SIG-M5 (cell line): ENCODE measurements at regions not wholly inside any gene's neighbourhood (a gene's known extent, or its start where the extent isn't known, plus 50 kb on each side); places are given as distances from the start of the nearest gene placed in this dataset.
"Not testable (repeated sequence)": the region's sequence is repeated elsewhere in the genome, so short reads cannot be mapped to it uniquely, and the experiment has no call there.

Source experiments
- DNase-seq: peaks from one replicate; lab custom pipeline; 2025; lab: John Stamatoyannopoulos, UW

DNA sequence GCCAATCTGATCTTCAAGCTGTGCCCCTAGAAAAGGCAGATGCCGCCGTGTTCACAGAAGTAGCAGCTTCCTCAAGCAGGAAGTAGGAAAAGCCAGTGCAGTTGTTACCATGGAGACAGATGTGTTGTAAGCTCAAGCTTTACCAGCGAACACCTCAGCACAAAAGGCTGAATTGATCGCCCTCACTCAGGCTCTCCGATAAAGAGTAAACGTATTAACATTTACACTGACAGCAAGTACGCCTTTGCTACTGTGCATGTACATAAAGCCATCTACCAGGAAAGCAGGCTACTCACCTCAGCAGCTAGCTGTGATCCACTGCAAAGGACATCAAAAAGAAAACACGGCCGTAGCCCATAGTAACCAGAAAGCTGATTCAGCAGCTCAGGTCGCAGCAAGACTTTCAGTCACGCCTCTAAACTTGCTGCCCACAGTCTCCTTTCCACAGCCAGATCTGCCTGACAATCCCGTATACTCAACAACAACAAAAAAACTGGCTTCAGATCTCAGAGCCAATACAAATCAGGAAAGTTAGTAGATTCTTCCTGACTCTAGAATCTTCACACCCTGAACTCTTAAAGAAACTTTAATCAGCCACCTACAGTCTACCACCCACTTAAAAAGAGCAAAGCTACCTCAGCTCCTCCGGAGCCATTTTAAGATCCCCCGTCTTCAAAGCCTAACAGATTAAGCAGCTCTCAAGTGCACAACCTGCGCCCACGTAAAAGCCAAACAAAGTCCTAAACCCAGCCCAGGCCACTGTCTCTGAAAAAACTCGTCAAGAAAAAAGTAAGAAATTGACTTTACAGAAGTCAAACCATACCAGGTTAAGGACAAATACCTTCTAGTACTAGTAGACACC is 160.0 kb downstream of the DEFB131A start:
- DNase-seq: peak; percentile 2

DNA sequence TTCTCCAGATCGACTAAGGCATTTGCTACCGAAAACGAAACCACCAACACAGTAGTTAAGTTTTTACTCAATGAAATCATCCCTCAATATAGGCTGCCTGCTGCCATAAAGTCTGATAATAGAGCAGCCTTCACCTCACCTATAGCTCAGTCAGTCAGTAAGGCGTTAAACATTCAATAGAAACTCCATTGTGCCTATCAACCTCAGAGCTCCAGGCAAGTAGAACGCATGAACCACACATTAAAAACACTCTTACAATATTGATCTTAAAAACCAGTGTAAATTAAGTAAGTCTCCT is 160.6 kb downstream of the DEFB131A start:
- not testable (repeated sequence) for DNase-seq

DNA sequence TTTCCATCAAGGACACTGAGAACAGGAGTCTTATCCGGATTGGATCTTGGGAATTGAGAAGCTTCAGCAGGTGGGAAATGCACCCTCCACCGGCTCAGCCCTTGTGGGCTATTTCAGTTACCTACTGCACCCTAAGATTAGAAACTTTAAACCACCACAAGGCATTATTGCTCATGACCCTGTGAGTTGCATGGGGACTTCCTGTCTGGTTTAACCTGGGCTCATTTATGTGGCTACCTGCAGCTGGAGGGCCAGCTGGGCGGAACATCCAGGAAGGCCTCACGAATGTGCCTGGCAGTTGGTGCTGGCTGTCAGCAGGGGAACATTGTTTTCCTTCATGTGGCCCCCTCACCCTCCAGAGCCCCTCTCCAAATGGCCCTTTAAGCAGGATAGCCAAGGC is 164.1 kb downstream of the DEFB131A start:
- no peak for DNase-seq

DNA sequence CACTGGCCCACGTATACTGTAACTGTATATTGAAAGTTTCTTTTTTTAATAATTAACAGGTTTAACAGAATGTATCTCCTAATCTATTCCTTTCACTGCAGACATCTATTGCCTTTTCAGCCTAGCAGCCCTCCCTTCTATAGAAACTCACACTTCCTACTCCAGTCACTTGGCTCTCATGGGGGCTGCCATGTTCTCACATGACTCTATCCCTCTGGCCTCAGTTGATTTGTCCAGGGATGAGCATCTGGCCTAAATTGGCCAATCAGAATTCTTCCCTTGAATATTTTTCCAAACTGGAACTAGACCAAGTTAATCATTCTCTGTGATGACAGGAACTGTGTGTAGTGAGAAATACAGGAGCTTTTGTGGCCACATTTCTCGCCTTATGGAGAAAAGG is 166.1 kb downstream of the DEFB131A start:
- DNase-seq: not testable (repeated sequence)

DNA sequence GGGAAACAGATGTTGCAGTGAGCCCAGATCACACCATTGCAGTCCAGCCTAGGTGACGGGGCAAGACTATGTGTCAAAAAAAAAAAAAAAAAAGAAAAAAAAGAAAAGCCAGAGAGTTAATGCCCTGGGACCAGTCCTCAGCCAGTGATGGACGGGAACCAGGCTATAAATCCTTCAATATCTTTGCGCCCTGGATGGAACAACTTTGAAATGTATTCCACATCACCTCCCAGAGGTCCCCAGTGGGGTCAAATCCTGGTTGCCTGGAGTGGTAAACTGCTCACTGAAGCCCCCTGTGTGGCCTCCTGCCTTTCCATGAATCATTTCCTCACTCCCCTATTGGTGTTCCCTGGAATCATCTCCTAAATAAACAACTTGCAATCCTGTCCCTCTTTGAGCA is 166.9 kb downstream of the DEFB131A start:
- no peak for DNase-seq

DNA sequence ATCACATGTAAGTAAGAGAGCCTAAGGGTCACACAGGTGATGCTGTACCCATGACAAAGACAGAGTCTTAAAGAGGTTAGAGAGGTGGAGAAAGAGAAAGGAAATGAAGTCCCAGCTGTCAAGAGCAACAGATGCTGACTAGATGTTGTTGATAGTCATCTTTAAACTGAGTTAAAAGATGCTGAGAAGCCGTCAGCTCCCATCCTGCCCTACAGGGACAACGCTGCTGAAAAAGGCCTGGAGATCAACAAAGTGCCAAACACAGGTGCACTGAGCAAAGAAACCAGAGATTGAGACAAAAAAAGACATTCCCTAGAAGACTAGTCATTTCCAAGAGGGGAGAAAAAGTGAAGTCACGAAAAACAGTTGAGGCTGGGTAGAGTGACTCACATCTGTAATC is 145.0 kb upstream of the DRD5 start:
- DNase-seq: not testable (repeated sequence)

DNA sequence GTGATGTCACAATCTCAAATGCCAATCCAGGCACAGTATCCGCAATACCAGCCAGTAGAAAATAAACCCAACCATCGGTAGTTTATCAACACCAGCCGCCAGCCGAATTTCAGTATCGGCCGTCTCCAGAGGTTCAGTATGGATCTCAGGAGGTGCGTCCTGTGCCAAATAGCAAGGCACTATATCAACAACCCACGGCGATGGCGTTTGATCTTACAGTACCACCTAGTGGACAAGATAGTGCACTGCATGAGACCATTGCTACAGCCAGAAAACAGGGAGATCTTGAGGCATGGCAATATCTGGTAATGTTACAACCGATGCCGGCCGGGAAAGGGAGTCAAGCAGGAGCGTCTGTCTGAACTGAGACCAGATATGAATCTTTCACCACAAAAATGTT is 121.8 kb upstream of the DRD5 start:
- DNase-seq: not testable (repeated sequence)

DNA sequence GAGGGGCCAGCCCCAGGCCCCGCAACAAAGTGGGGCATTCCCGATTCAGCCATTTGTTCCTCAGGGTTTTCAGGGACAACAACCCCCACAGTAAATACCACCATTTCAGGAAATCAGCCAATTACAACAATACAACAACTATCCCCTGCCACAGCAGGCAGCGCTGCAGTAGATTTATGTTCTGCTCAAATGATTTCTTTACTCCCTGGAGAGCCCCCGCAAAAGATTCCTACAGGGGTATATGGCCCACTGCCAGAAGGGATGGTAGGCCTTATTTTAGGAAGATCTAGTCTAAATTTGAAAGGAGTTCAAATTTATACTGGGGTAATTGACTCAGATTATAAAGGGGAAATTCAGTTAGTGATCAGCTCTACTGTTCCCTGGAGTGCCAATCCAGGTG is 120.5 kb upstream of the DRD5 start:
- DNase-seq: not testable (repeated sequence)

DNA sequence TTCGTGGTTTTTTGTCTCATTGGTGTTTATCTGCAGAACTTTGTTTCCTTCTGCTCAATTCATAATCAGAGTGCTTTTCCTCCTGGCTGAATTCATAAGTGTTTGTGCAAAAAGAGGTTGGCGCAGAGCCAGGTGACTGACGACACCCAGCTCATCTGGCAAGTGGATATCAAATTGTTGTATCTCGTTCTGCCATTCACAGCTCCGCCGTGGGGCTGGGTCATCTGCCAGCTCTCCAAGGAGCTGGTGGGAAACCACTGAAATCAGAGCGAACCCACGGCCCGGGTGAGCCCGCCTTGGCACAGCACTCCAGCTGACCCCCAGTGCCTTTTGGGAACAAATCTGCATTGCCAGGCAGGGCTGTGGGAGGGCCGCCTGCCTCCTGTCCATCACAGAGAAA is 110.7 kb upstream of the DRD5 start:
- not testable (repeated sequence) for DNase-seq

DNA sequence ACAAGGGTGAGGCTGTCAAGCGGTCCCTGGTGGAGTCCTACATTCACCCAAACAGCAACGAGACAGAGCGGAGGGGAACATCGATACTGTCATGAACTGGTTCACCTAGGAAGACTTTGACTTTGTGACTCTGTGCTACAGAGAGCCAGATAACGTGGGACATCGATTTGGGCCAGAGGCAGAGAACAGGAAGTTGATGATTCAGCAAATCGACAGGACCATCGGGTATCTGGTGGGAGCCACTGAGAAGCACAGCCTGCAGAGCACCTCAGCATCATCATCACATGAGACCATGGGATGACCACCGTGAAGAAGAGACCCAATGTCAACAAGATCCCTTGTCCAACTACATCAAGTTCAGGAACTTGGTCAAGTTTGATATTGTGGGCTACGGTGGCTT is 104.1 kb upstream of the DRD5 start:
- DNase-seq: not testable (repeated sequence)

DNA sequence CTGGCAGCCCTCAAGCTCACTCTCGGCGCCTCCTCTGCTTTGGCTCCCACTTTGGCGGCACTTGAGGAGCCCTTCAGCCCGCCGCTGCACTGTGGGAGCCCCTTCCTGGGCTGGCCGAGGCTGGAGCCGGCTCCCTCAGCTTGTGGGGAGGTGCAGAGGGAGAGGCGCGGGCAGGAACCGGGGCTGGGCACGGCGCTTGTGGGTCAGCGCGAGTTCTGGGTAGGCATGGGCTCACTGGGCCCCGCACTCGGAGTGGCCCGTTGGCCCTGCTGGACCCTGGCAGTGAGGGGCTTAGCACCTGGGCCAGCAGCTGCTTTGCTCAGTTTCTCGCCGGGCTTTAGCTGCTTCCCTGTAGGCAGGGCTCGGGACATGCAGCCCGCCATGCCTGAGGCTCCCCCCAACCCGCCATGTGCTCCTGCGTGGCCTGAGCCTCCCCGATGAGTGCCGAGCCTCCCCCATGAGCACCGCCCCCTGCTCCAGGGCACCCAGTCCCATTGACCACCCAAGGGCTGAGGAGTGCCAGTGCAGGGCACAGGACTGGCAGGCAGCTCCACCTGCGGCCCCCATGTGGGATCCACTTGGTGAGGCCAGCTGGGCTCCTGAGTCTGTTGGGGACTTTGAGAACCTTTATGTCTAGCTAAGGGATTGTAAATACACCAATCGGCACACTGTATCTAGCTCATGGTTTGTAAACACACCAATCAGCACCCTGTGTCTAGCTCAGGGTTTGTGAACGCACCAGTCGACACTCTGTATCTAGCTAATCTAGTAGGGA is 101.5 kb upstream of the DRD5 start:
- no peak for DNase-seq

DNA sequence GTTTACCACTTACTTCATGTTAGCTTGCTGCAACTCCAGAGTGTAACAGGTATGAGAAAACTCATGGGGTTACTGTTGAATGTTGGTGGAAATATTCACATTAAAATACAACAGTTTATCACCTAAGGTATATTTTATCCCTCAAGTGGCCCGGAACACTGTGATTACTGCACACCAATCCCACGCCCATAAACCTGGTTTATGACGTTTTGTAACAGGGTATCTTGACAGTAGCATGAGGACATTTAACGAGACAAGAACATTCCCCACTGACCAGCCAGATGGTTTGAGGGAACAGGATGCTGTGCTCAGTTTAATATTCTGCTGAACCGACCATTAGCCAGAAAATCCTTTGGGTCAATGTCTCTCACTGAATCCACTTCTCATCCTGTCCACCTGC is 98.3 kb upstream of the DRD5 start:
- not testable (repeated sequence) for DNase-seq

DNA sequence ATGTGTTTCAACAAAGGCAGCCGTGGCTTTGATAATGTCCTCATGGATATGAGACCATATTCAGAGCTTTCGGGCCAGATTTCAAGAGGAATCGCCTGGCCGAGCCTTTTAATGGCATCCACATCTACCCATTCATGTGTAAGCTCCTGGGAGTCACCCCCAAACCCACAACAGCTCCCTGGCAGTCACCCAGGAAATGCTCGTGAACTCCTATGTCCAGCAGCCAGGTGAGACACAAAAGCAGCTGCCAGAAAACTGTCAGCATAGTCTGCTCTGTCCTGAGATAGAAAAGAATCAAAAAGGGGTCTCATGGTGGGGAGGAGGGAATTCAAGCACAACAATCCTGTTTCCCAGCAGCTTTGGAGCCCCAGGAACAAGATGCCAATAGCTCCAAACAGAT is 96.4 kb upstream of the DRD5 start:
- not testable (repeated sequence) for DNase-seq

DNA sequence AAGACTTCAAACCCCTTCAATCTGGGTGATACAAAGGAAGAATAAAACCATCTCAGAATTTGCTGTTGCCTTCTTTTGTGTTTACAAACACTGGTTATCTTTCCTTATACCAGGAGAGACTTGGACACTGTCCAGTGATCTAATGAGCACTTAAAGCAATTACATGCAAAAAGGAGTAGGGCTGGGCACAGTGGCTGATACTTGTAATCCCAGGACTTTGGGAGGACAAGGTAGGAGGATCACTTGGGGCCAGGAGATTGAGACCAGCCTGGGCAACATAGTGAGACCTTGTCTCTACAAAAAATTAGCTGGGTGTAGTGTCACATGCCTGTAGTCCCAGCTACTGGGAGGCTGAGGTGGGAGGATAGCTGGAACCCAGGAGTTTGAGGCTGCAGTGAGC is 95.7 kb upstream of the DRD5 start:
- DNase-seq: no peak

DNA sequence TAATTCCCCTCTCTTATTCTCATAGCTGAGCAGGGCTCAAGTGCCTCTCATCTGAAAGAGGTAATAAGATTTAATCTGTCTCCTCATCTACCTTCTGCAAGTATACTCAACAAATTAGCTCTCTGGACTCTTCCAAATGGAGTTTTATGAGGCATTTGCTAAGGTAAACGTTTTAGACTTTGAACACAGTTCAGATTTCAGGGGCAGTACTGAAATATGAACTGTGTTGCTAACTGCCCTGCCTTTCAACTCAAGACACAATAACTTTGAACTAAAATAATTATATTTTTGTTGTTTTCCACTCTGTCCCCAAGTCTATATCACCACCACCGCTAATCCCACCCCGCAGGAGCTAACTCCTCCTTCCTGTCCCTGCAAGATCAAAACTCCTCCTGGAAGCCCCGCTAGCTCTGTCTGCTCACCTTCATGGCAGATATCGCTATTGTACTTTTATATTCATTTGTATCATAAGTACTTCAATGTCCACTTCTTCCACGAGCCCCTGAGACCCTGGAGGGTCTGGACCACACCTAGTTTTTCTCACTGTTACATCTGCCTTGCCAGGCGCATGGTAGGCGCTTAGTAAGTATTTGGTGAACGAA is 90.7 kb upstream of the DRD5 start:
- not testable (repeated sequence) for DNase-seq

DNA sequence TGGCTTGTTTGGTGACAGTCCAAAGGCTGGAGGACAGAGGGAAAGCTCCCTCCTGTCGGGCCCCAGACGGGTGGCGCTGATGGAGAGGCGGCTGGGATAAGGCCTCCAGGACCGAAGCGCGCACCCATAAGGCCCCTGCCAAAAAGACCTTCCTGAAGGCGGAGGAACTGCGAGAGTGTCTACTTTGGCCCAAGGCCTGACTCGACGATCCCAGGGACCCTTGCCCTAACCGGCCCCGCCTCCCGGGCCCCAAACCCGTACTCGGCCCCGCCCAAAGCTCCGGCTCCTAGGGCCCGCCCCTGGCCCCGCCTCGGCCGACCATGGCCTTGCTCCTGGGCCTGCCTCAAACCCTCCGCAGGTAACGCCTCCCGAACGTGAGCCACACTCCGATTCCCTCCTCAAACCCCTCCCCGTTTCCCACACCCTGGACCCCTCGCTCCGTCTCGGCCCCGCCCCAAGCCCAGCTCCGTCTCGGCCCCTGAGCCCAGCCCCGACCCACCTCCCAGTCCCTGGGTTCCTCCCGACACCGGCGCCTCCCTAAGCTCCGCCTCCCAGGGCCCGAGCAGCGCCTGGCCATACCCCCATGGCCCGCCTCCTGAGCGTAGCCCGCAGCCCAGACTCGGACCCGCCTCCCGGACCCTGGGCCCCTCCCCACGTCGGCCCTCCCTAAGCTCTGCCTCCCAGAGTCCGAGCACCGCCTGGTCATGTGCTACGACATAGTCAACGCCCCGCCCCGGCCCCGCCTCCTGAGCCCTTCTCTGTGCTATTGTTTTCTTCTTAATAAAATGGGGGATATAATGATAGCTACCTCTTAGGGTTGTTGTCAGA is 90.0 kb upstream of the DRD5 start:
- peak; percentile 39 for DNase-seq

DNA sequence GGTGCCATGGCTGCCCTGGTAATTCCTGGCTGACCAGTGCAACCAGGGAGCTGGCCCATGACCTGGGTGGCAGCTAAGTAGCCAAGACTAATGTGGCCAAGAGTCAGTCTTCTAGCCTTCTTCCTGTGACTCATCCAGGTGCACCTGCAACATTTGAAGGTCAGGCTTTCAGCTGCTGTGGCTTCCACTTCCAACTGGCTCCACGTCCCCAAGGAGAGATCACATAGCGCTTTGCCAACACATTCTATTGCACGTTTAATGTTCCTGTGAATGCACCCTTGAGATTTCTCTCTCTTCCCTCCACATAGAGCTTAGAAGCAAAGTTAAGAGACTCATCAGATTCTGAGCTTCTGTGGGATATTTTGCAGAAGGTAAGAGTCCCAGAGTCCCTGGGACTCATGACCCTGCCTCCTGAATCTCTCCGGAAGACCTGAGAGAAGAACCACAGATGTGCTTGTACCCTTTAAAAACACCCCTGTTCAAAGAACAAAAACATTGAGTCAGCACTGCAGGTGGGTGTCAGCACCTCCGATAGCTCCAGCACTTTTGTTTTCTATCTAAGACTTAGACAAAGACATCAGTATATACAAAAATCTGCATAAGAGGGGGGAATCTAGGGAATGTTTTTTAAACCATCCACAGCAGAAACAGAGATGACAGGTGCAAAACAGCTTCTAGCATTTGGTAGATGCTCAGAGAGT is 88.5 kb upstream of the DRD5 start:
- DNase-seq: not testable (repeated sequence)

DNA sequence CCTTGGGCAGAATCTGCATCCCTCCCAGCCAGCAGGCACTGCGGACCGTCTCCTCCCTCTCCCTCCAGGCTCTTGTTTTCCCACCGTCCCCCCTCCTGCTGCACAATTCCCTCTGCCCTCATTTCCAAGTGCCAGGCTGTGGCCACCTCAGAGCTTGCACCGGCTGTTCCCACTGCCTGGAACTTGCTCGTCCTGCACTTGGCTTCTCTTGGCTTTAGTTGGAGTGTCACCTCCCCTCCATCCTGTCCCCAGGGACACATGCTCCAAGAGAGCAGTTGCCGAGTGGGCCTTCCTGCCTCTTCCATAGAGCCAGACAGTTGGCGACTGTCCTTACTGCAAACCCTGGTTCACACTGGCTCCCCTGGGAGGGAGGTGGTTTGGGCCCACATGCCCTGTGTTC is 87.0 kb upstream of the DRD5 start:
- not testable (repeated sequence) for DNase-seq

DNA sequence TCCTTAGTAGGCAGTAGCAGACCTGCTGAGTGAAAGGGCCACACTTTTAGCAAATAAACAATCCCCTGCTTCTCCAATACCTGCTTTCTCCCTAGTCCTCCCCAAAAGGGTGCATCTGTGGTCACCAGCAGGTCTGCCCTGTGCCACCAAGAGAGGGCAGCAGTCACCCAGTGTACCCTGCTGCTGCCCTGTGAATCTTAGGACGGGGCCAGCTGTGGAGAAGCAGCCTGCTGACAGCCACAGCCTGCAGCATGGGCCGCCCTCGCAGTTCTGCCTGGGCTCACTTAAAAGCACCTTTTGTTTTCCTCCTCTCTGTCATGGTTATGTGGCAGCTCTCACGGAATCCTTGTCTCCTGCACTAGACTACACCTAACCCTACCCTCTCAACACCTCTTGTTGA is 85.4 kb upstream of the DRD5 start:
- not testable (repeated sequence) for DNase-seq

DNA sequence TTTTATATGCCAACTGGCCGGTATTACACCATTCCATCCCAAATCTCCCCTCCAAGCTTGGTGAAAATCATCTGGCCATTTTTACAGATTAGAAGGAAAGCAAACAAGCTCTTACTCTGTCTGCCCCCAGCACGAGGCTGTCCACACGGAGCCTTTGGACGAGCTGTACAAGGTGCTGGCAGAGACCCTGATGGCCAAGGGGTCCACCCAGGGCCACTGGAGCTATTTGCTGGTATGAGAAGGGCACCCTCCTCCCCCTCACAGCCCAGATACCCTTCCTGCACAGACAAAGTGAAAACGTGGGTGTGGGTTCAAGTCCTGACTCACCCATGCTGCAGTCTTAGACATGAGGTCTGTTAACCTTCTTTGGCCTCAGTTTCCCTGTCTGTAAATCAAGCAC is 84.9 kb upstream of the DRD5 start:
- DNase-seq: not testable (repeated sequence)

DNA sequence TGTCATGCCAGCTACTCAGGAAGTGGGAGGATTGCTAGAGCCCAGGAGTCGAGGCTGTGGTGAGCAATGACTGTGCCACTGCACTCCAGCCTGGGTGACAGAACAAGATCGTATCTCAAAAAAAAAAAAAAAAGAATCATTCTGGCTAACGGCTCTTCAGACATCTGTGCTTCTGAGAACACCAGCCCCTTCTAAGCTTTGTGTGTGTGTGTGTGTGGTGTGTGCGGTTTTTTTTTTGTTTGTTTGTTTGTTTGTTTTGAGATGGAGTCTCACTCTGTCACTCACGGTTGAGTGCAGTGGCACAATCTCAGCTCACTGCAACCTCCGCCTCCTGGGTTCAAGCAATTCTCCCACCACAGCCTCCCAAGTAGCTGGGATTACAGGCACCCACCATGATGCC is 79.4 kb upstream of the DRD5 start:
- DNase-seq: not testable (repeated sequence)
